Liver (tissue), 8 donors: ENCODE measurements at regions not wholly inside any gene's neighbourhood (a gene's known extent, or its start where the extent isn't known, plus 50 kb on each side); places are given as distances from the start of the nearest gene placed in this dataset.

ENCODE experiments used
- DNase-seq: peaks from one replicate; pipeline ENCODE4 v3.0.0-alpha.2; 2017; ENCODE audit warnings: low spot score
- H3K27ac ChIP-seq, 2 donors: one replicate each; pipeline ENCODE4 v1.7.0; 2013; ENCODE audit warnings: inconsistent platforms in 2 of 2, low read length in 2 of 2, control low read depth in 1 of 2, low read depth in 1 of 2, mild to moderate bottlenecking in 1 of 2
- H3K27me3 ChIP-seq, 4 donors: one replicate each; pipeline versions ENCODE4 v1.6.1 to v1.7.0; 2013; ENCODE audit warnings: low read length in 3 of 4, inconsistent platforms in 1 of 4, mild to moderate bottlenecking in 1 of 4, moderate library complexity in 1 of 4; ENCODE audit not compliant: control insufficient read depth in 4 of 4, insufficient read depth in 4 of 4
- H3K36me3 ChIP-seq, 4 donors: one replicate each; pipeline versions ENCODE4 v1.6.1 to v1.7.0; 2013; ENCODE audit warnings: low read length in 3 of 4, mild to moderate bottlenecking in 3 of 4, low read depth in 1 of 4, moderate library complexity in 1 of 4; ENCODE audit not compliant: control insufficient read depth in 4 of 4, insufficient read depth in 3 of 4
- H3K4me1 ChIP-seq, 4 donors: one replicate each; pipeline versions ENCODE4 v1.6.1 to v1.7.0; 2013; ENCODE audit warnings: low read length in 3 of 4, mild to moderate bottlenecking in 3 of 4, moderate library complexity in 1 of 4; ENCODE audit not compliant: control insufficient read depth in 4 of 4, insufficient read depth in 4 of 4
- H3K4me3 ChIP-seq, 3 donors: one replicate each; pipeline versions ENCODE4 v1.6.1 to v1.7.0; 2013; ENCODE audit warnings: low read length in 3 of 3, control low read depth in 1 of 3, low read depth in 1 of 3, mild to moderate bottlenecking in 1 of 3
- H3K9ac ChIP-seq, 2 donors: one replicate each; pipeline ENCODE4 v1.7.0; 2013; ENCODE audit warnings: low read length in 2 of 2, mild to moderate bottlenecking in 2 of 2, moderate library complexity in 2 of 2, control low read depth in 1 of 2, low read depth in 1 of 2
- H3K9me3 ChIP-seq, 4 donors: one replicate each; pipeline versions ENCODE4 v1.6.1 to v1.7.0; 2013; ENCODE audit warnings: low read length in 3 of 4; ENCODE audit not compliant: control insufficient read depth in 4 of 4
- ATF3 ChIP-seq: IDR thresholded peaks from 2 replicates; pipeline ENCODE4 v1.6.1; 2016; ENCODE audit warnings: antibody characterized with exemption
- CTCF ChIP-seq: fragments of 150-350 bp; IDR thresholded peaks from 2 replicates; pipeline ENCODE4 v1.5.1; 2017; ENCODE audit warnings: improper control_type of control experiment, low read depth, low read length; ENCODE audit not compliant: missing input control
- EGR1 ChIP-seq, 2 donors: IDR thresholded peaks; 2 replicates each; pipeline ENCODE4 v1.6.1; 2016 to 2018; ENCODE audit warnings: antibody characterized with exemption in 2 of 2, low read depth in 2 of 2
- FOXA1 ChIP-seq: IDR thresholded peaks from 2 replicates; pipeline ENCODE4 v1.6.1; 2016; ENCODE audit warnings: antibody characterized with exemption
- FOXA2 ChIP-seq: IDR thresholded peaks from 2 replicates; pipeline ENCODE4 v1.6.1; 2016; ENCODE audit warnings: antibody characterized with exemption
- GABPA ChIP-seq, 2 donors: IDR thresholded peaks in 1 of 2; conservative IDR thresholded peaks in 1 of 2; 2 replicates each; pipeline ENCODE4 v1.6.1; 2016; ENCODE audit warnings: antibody characterized with exemption in 2 of 2, mild to moderate bottlenecking in 1 of 2, moderate library complexity in 1 of 2
- HNF4A ChIP-seq, 2 donors: conservative IDR thresholded peaks; 2 replicates each; pipeline ENCODE4 v1.6.1; 2016; ENCODE audit warnings: antibody characterized with exemption in 2 of 2, mild to moderate bottlenecking in 2 of 2
- HNF4G ChIP-seq: IDR thresholded peaks from 2 replicates; pipeline ENCODE4 v1.6.1; 2016; ENCODE audit warnings: antibody characterized with exemption
- JUND ChIP-seq, 2 donors: IDR thresholded peaks; 2 replicates each; pipeline ENCODE4 v1.6.1; 2016; ENCODE audit warnings: antibody characterized with exemption in 2 of 2
- MAX ChIP-seq: IDR thresholded peaks from 2 replicates; pipeline ENCODE4 v1.6.1; 2016; ENCODE audit warnings: antibody characterized with exemption
- NR2F2 ChIP-seq: IDR thresholded peaks from 2 replicates; pipeline ENCODE4 v1.6.1; 2016; ENCODE audit warnings: antibody characterized with exemption
- RAD21 ChIP-seq, 2 donors: IDR thresholded peaks; 2 replicates each; pipeline ENCODE4 v1.6.1; 2016; ENCODE audit warnings: antibody characterized with exemption in 2 of 2, mild to moderate bottlenecking in 2 of 2
- REST ChIP-seq: IDR thresholded peaks from 2 replicates; pipeline ENCODE4 v1.6.1; 2016; ENCODE audit warnings: antibody characterized with exemption, mild to moderate bottlenecking
- TAF1 ChIP-seq: conservative IDR thresholded peaks from 2 replicates; pipeline ENCODE4 v1.6.1; 2016; ENCODE audit warnings: antibody characterized with exemption, mild to moderate bottlenecking
- YY1 ChIP-seq: IDR thresholded peaks from 2 replicates; pipeline ENCODE4 v1.6.1; 2016; ENCODE audit warnings: antibody characterized with exemption, mild to moderate bottlenecking
- ZBTB33 ChIP-seq: IDR thresholded peaks from 2 replicates; pipeline ENCODE4 v1.6.1; 2016; ENCODE audit warnings: antibody characterized with exemption
- WGBS: extraction: QIAGEN DNeasy Blood & Tissue Kit; methylation state at CpG from one replicate; pipeline ENCODE4 v1.1.7; 2013; 5-methylcytosine and 5-hydroxymethylcytosine counted together
- donor health status: healthy.
- donor health status: healthy.
- donor health status: healthy.
- donor health status: healthy.
- donor health status: healthy.

- H3K36me3 ChIP-seq = no peaks in the 10 kb centered on the region
- TF ChIP-seq ATF3 = no peak
- no peak for TF ChIP-seq HNF4G
- TF ChIP-seq MAX = no peak
- no peak for TF ChIP-seq EGR1 (IDR thresholded peaks at IDR 0.05; ENCODE audit: low read depth in 2 of 2)
- H3K4me1 ChIP-seq = no peaks in the 10 kb centered on the region
- no peak overlapping the region for H3K9ac ChIP-seq
- WGBS = 39% methylated on average over 5 of the region's 5 CpGs
- no peaks in the 10 kb centered on the region for H3K9me3 ChIP-seq
- DNase-seq = no peak
- H3K27me3 ChIP-seq = peaks cover 0 to 8% (median 0%) of the 10 kb centered on the region in 4 donors
- no peak overlapping the region for H3K4me3 ChIP-seq
- H3K27ac ChIP-seq = no peak overlapping the region
These were observed 83.7 kb upstream of the CTTNBP2NL start for GRCh38 chr1:112312315-112312714.

GRCh38 chr1:112312879-112313278 lies 83.1 kb upstream of the CTTNBP2NL start:
- H3K9ac ChIP-seq = no peak overlapping the region
- H3K27ac ChIP-seq = no peak overlapping the region
- H3K4me1 ChIP-seq = peaks cover 0 to 3% (median 0%) of the 10 kb centered on the region in 4 donors
- no peaks in the 10 kb centered on the region for H3K36me3 ChIP-seq
- H3K9me3 ChIP-seq = no peaks in the 10 kb centered on the region
- no peak for DNase-seq
- H3K27me3 ChIP-seq = peaks cover 0 to 8% (median 0%) of the 10 kb centered on the region in 4 donors
- TF ChIP-seq JUND (IDR thresholded peaks at IDR 0.05) = no peak
- no peak for TF ChIP-seq RAD21 (IDR thresholded peaks at IDR 0.05)
- no peak for TF ChIP-seq EGR1 (IDR thresholded peaks at IDR 0.05; ENCODE audit: low read depth in 2 of 2)
- no peak for TF ChIP-seq NR2F2
- TF ChIP-seq HNF4A (conservative IDR thresholded peaks at IDR 0.05) = no peak
- TF ChIP-seq FOXA2 = no peak
- TF ChIP-seq MAX = no peak
- no peak for TF ChIP-seq TAF1
- no peak for TF ChIP-seq ZBTB33
- no peak for TF ChIP-seq REST
- TF ChIP-seq FOXA1 = no peak
- no peak for TF ChIP-seq YY1
- TF ChIP-seq GABPA (IDR thresholded peaks at IDR 0.05 in 1 of 2, conservative IDR thresholded peaks at IDR 0.05 in 1 of 2) = no peak
- no peak for TF ChIP-seq CTCF
- WGBS = 53% methylated on average over 5 of the region's 5 CpGs
- no peak overlapping the region for H3K4me3 ChIP-seq
